CD4-positive, alpha-beta T cell (primary cell): ENCODE measurements at regions not wholly inside any gene's neighbourhood (a gene's known extent, or its start where the extent isn't known, plus 50 kb on each side); places are given as distances from the start of the nearest gene placed in this dataset.

Experiments
- ATAC-seq: fragments of 200-7000 bp; cut with Tn5 transposase; one replicate; pipeline ENCODE4 v1.10.0; 2022; ENCODE audit warnings: mild to moderate bottlenecking; ENCODE audit not compliant: poor library complexity
- CTCF ChIA-PET: fragments of 350-600 bp; sonication (Branson Sonifier 250); formaldehyde crosslinking; loops from one replicate; lab custom pipeline; 2021; ENCODE audit warnings: antibody characterized with exemption, inconsistent platforms; lab: Charles Lee
- POLR2A ChIA-PET: fragments of 350-600 bp; sonication (Branson Sonifier 250); formaldehyde crosslinking; loops from one replicate; lab custom pipeline; 2021; ENCODE audit warnings: antibody characterized with exemption, inconsistent platforms; lab: Charles Lee
- DNase-seq, 14 experiments: peaks; one replicate each; pipeline ENCODE4 v3.0.0-alpha.2; 2013 to 2020; ENCODE audit warnings: mixed read lengths in 2 of 14
- H3K27ac ChIP-seq, 2 donors: one replicate each; pipeline versions ENCODE4 v1.5.1 to v1.7.0; 2013; ENCODE audit warnings: low read length in 2 of 2, low read depth in 1 of 2, mild to moderate bottlenecking in 1 of 2
- H3K27me3 ChIP-seq, 2 experiments: 1 replicate in 1 of 2; 2 replicates in 1 of 2; pipeline versions ENCODE4 v1.6.1 to v1.7.0; 2013; ENCODE audit warnings: low read length in 2 of 2, control low read depth in 1 of 2, mild to moderate bottlenecking in 1 of 2, moderate library complexity in 1 of 2; ENCODE audit not compliant: insufficient read depth in 2 of 2, control insufficient read depth in 1 of 2
- H3K36me3 ChIP-seq: one replicate; pipeline ENCODE4 v1.6.1; 2013; ENCODE audit warnings: low read length, control low read depth; ENCODE audit not compliant: insufficient read depth
- H3K4me1 ChIP-seq: one replicate; pipeline ENCODE4 v1.6.1; 2013; ENCODE audit warnings: low read length, control low read depth; ENCODE audit not compliant: insufficient read depth
- H3K4me3 ChIP-seq: one replicate; pipeline ENCODE4 v1.5.1; 2013; ENCODE audit warnings: mild to moderate bottlenecking, low read length, moderate library complexity
- H3K9me3 ChIP-seq, 2 experiments: 1 replicate in 1 of 2; 2 replicates in 1 of 2; pipeline versions ENCODE4 v1.6.1 to v1.7.0; 2013; ENCODE audit warnings: low read length in 2 of 2, mild to moderate bottlenecking in 2 of 2, control low read depth in 1 of 2, moderate library complexity in 1 of 2; ENCODE audit not compliant: control insufficient read depth in 1 of 2, insufficient read depth in 1 of 2
- H3K27ac Mint-ChIP-seq: one replicate; pipeline ENCODE4 v1.8.0; 2020; ENCODE audit warnings: mixed read lengths
- H3K27me3 Mint-ChIP-seq: one replicate; pipeline ENCODE4 v1.8.0; 2021; ENCODE audit warnings: mixed read lengths
- H3K36me3 Mint-ChIP-seq: one replicate; pipeline ENCODE4 v1.8.0; 2021; ENCODE audit warnings: low read depth, mixed read lengths
- H3K4me1 Mint-ChIP-seq: one replicate; pipeline ENCODE4 v1.8.0; 2021; ENCODE audit warnings: low read depth, mixed read lengths
- H3K4me3 Mint-ChIP-seq: one replicate; pipeline ENCODE4 v1.8.0; 2020; ENCODE audit warnings: mild to moderate bottlenecking, mixed read lengths
- H3K9me3 Mint-ChIP-seq: one replicate; pipeline ENCODE4 v1.8.0; 2020; ENCODE audit warnings: mixed read lengths
- intact Hi-C, 2 experiments: fragments of 100-400 bp; cut with DNase I in 1 of 2; cut with micrococcal nuclease in 1 of 2; formaldehyde crosslinking; loops; one replicate each; pipeline versions ENCODE4 v1.15.1 to v1.9.0; 2023 to 2025; cut with DNase I, micrococcal nuclease
- TF ChIP-seq, protein P1 (sequence below): fragments of 200-600 bp; IDR thresholded peaks from one replicate; pipeline ENCODE4 v1.8.0; 2022; ENCODE audit warnings: antibody characterized with exemption, mild to moderate bottlenecking

- Histone ChIP-seq H3K36me3 (no peaks in the 10 kb centered on the region), H3K27me3 (no peaks in the 10 kb centered on the region), H3K9me3 (no peaks in the 10 kb centered on the region), H3K4me3 (no peak overlapping the region), H3K4me1 (no peaks in the 10 kb centered on the region), H3K27ac (no peak overlapping the region)
- H3K4me3 Mint-ChIP-seq, result no peak overlapping the region
- TF ChIP-seq, protein P1, sequence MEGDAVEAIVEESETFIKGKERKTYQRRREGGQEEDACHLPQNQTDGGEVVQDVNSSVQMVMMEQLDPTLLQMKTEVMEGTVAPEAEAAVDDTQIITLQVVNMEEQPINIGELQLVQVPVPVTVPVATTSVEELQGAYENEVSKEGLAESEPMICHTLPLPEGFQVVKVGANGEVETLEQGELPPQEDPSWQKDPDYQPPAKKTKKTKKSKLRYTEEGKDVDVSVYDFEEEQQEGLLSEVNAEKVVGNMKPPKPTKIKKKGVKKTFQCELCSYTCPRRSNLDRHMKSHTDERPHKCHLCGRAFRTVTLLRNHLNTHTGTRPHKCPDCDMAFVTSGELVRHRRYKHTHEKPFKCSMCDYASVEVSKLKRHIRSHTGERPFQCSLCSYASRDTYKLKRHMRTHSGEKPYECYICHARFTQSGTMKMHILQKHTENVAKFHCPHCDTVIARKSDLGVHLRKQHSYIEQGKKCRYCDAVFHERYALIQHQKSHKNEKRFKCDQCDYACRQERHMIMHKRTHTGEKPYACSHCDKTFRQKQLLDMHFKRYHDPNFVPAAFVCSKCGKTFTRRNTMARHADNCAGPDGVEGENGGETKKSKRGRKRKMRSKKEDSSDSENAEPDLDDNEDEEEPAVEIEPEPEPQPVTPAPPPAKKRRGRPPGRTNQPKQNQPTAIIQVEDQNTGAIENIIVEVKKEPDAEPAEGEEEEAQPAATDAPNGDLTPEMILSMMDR, result no peak
- ChIA-PET POLR2A (no interaction called here), CTCF (no interaction called here)
- no peak overlapping the region for H3K27ac Mint-ChIP-seq
- no peak for DNase-seq
- H3K9me3 Mint-ChIP-seq, result no peaks in the 10 kb centered on the region
- no peaks in the 10 kb centered on the region for H3K36me3 Mint-ChIP-seq
- ATAC-seq, result no peak
- no peaks in the 10 kb centered on the region for H3K27me3 Mint-ChIP-seq
- intact Hi-C loops, result no loop called here
- no peaks in the 10 kb centered on the region for H3K4me1 Mint-ChIP-seq
Measured at GRCh38 chr13:33448889-33449288, 163.3 kb upstream of the STARD13 start.

DNA sequence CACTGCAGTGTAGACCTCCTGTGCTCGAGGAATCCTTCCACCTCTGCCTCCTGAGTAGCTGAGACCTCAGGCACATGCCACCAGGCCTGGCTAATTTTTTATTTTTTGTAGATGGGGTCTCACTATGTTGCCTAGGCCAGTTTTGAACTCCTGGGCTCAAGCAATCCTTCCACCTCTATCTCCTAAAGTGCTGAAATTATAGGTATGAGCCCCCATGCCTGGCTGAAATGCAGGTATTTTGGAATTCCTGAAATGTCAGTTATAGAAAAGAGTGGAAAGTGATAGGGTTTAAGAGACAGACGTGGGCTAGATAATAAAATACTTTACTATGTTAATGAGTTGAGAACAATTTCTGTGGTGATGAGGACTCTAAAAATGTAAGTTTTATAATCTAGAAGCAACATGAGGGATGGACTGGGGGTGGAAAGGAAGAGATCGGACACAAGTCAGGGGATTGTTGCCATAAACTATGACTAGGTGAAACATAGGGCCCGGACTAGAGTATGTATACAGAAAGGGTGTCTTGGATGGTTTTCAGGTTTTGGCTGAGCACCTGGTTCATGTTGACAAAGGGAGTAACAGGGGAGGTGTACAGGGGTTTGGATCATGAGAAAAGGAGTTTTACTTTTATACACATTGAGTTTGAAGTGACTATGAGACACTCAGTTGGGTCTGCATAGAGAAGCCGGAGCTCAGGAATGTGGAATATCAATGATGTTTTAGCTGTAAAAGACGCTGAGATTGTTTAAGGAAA lies 165.6 kb upstream of the STARD13 start:
- H3K9me3 ChIP-seq, result no peaks in the 10 kb centered on the region
- CTCF ChIA-PET, result no interaction called here

GRCh38 chr13:33452873-33453517 lies 167.4 kb upstream of the STARD13 start:
- TF ChIP-seq, protein P1, result no peak
- Histone ChIP-seq H3K9me3 (no peaks in the 10 kb centered on the region), H3K4me1 (no peaks in the 10 kb centered on the region), H3K36me3 (no peaks in the 10 kb centered on the region), H3K4me3 (no peak overlapping the region), H3K27ac (no peak overlapping the region), H3K27me3 (no peaks in the 10 kb centered on the region)
- DNase-seq (no peak), ATAC-seq (no peak)
- H3K27ac Mint-ChIP-seq, result no peak overlapping the region
- H3K9me3 Mint-ChIP-seq, result no peaks in the 10 kb centered on the region
- ChIA-PET CTCF (interaction anchor here (0.5 kb wide), 1 partner anchor 285 kb away, joined by 3 read pairs; no protein-coding TSS in a partner anchor), POLR2A (no interaction called here)
- intact Hi-C loops, result no loop called here
- no peaks in the 10 kb centered on the region for H3K36me3 Mint-ChIP-seq
- H3K4me1 Mint-ChIP-seq, result no peaks in the 10 kb centered on the region
- H3K27me3 Mint-ChIP-seq, result no peaks in the 10 kb centered on the region
- no peak overlapping the region for H3K4me3 Mint-ChIP-seq

More for the DNA sequence above, 165.6 kb upstream of the STARD13 start:
- no peaks in the 10 kb centered on the region for H3K9me3 Mint-ChIP-seq
- no peak overlapping the region for H3K4me3 Mint-ChIP-seq
- POLR2A ChIA-PET, result no interaction called here
- Histone ChIP-seq H3K4me1 (no peaks in the 10 kb centered on the region), H3K27me3 (no peaks in the 10 kb centered on the region), H3K27ac (no peak overlapping the region), H3K36me3 (no peaks in the 10 kb centered on the region), H3K4me3 (no peak overlapping the region)
- no peaks in the 10 kb centered on the region for H3K4me1 Mint-ChIP-seq
- H3K27ac Mint-ChIP-seq, result no peak overlapping the region
- TF ChIP-seq, protein P1, result no peak
- DNase-seq, result no peak
- no peaks in the 10 kb centered on the region for H3K36me3 Mint-ChIP-seq
- H3K27me3 Mint-ChIP-seq, result no peaks in the 10 kb centered on the region
- intact Hi-C loops, result no loop called here
- ATAC-seq, result no peak
